ENCODE measurements at regions not wholly inside any gene's neighbourhood (a gene's known extent, or its start where the extent isn't known, plus 50 kb on each side); places are given as distances from the start of the nearest gene placed in this dataset.

DNA sequence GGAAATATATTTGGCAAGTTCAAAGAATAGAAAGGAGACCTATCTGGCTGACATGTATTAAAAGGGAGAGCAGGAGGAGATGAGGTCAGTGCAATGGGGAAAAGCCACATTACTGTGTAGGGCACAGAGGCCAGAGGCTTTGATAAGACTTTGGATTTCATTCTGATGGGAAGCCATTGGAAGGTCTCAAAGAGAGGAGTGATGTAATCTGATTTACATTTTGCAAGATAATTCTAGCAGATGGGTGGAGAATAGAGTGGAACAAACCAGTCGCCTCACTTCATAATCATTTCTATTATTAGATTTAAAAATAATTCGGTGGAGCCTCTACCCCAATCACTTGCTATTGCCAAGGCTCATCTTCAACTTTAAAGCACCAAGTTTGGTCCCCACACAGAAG is 278.4 kb upstream of the ZC3H12C start:
- TF ChIP-seq CTCF (optimal IDR thresholded peaks at IDR 0.05 in 1 of 3, IDR thresholded peaks at IDR 0.05 in 1 of 3, conservative IDR thresholded peaks at IDR 0.05 in 1 of 3; ENCODE audit: extremely low read depth in 1 of 3, insufficient read depth in 2 of 3, low read length in 3 of 3) (no peak), EZH2 (IDR thresholded peaks at IDR 0.05; ENCODE audit: low read length) (no peak)
